HFF-Myc (cell line): ENCODE measurements at regions not wholly inside any gene's neighbourhood (a gene's known extent, or its start where the extent isn't known, plus 50 kb on each side); places are given as distances from the start of the nearest gene placed in this dataset.
A peak's percentile ranks its signal among the peaks of the same experiment; 100 is the strongest.
"Not testable (repeated sequence)": the region's sequence is repeated elsewhere in the genome, so short reads cannot be mapped to it uniquely, and the experiment has no call there.

Experiments used
- DNase-seq: peaks from one replicate; pipeline ENCODE4 v3.0.0-alpha.2; 2011; ENCODE audit warnings: low read depth; ENCODE audit errors: extremely low read depth
- H3K4me3 ChIP-seq: replicated peaks from 2 replicates; pipeline ENCODE4 v1.5.1; 2011; ENCODE audit warnings: low read depth, mild to moderate bottlenecking, control low read depth, low read length
- TF ChIP-seq, protein P1 (sequence below): IDR thresholded peaks from 2 replicates; pipeline ENCODE4 v1.5.1; 2012; ENCODE audit warnings: mild to moderate bottlenecking, low read depth, low read length, control low read depth; ENCODE audit errors: missing control alignments

DNA sequence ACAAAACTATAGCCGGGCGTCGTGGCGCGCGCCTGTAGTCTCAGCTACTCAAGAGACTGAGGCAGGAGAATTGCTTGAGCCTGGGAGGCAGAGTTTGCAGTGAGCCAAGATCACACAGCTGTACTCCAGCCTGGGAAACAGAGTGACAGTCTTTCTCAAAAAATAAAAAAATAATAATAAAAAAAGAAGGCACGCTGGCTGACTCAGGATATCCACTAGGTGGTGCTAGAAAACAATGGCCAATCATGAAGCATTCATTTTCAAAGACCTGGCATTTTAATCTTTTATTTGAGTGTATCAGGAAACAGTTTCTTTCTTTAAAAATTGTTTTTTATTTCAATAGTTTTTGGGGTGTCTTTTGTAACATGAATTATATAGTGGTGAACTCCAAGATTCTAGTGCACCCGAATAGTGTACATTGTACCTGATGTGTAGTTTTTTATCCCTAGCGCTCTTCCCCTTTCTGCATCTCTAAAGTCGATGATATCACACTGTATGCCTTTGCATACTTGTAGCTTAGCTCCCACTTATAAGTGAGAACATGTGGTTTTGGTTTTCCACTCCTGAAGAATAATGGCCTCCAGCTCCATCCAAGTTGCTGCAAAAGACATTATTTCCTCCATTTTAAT is 88.6 kb downstream of the LYZL1 start:
- TF ChIP-seq, protein P1, sequence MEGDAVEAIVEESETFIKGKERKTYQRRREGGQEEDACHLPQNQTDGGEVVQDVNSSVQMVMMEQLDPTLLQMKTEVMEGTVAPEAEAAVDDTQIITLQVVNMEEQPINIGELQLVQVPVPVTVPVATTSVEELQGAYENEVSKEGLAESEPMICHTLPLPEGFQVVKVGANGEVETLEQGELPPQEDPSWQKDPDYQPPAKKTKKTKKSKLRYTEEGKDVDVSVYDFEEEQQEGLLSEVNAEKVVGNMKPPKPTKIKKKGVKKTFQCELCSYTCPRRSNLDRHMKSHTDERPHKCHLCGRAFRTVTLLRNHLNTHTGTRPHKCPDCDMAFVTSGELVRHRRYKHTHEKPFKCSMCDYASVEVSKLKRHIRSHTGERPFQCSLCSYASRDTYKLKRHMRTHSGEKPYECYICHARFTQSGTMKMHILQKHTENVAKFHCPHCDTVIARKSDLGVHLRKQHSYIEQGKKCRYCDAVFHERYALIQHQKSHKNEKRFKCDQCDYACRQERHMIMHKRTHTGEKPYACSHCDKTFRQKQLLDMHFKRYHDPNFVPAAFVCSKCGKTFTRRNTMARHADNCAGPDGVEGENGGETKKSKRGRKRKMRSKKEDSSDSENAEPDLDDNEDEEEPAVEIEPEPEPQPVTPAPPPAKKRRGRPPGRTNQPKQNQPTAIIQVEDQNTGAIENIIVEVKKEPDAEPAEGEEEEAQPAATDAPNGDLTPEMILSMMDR = peak; percentile 64
- DNase-seq = no peak
- H3K4me3 ChIP-seq = no peak overlapping the region

DNA sequence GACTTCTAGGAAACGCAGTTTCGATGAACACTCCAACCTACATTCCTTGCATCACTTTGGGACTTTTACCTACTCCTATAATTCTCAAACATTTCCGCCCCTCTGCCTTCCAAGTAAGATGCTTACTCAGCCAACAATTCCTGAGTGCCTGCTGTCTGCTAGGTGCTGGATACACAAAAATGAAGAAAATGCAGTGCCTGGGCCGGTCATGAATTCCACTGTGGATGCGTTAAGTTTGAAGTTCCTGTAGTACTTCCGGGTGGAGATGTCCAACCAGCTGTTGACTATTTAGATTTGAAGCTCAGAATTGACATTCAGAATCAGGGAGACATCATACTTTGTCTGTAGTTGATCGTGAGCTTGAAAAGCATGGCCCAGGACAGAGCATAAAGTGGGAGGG is 89.2 kb downstream of the LYZL1 start:
- no peak for DNase-seq
- H3K4me3 ChIP-seq = no peak overlapping the region
- TF ChIP-seq, protein P1 = no peak

DNA sequence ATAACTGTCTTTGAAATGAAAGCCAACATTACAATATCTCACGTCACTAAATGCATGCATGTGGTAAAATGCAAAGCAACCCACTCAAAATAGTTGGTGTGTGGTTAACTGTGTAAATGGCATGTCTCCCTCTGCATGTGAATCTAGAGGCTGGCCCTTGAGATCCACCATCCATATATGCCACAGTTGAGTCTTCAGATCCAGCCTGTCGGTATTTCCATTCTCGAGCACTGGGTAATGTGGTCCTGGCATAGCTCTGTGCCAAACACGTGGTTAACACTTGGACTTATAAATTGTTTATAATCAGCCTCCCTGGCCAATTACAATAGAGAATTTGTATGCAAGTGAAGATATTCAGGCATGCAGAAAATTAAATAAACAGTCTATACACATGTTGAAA is 90.3 kb downstream of the LYZL1 start:
- no peak for DNase-seq
- no peak overlapping the region for H3K4me3 ChIP-seq
- TF ChIP-seq, protein P1 = no peak

DNA sequence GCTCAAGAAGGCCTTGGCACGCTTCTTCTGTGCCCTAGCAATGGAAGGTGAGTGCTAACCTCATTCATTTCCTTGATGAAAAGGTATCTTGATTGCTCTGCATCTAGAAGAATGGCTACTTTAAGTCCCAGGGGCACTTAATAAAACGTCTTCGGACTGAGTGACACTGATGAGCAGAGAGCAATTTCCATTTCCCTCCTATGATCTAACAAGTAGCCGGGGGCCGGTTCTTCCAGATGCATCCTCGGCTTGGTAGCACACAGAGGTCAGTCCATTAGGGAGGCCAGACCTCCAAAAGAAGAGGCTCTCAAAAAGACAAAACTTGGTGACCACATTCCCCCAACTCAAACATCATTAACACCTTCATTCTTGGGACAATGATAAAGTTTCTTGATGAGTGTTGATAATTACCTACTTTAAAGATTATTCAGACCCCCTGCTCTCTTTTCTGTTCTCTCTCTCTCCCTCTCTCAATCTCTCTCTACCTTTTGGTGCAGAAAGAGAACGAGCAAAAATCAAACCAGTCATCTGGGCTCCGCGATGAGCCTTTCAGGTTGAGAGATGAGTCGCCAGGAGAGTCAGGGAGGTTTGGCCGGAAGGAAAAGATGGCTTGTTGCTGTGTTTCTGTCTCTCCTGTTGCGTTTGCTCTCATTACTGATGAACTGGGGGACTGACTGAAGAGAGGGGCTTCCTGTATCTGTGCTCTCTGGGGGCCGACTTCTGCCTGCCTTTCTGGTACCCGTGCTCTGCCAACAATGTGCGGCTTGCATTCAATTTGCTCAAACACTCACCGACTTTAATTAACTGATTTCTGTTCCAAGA is 91.1 kb downstream of the LYZL1 start:
- H3K4me3 ChIP-seq, DNase-seq: not testable (repeated sequence)

DNA sequence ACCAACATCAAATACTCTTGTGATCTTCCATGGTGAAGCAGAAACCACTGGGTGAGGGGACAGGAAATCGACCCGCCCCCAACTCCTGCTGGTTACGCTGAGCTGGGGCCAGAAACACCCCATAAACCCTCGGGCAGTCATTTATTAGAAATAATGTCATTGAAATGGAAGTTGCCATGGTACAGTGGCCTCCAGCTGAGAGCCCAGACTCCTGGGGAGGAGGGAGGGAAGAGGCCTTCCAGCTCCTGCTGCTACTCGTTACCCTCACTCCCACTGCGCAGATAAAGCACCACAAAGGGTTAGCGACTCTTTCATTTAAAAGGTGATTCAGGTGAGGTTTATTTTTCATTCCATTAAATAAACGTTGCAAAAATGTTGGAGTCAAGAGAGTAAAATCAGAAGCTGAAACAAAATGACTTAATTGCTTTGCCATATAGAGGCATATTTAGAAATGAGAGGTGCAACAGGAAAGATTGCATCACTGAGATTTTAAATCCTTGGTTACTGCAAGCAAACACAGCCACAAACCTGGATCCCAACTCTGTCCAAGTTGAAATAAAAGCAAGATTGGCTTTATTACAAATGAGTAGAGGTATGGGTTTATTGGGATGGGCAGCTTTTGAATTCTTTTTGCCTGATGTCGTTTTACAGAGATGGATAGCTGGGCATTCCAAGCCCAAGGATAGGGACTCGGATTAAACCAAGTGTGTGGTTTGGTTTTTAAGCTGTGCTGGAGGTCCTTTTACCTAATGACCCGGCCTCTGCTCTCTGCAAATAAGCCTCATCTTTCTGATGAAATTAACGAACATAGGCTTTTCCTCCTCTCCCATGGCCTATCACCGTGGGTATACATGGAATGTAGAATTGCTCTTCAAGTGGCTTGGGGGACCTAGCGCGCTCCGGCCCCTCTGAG is 92.0 kb downstream of the LYZL1 start:
- H3K4me3 ChIP-seq, DNase-seq: not testable (repeated sequence)

DNA sequence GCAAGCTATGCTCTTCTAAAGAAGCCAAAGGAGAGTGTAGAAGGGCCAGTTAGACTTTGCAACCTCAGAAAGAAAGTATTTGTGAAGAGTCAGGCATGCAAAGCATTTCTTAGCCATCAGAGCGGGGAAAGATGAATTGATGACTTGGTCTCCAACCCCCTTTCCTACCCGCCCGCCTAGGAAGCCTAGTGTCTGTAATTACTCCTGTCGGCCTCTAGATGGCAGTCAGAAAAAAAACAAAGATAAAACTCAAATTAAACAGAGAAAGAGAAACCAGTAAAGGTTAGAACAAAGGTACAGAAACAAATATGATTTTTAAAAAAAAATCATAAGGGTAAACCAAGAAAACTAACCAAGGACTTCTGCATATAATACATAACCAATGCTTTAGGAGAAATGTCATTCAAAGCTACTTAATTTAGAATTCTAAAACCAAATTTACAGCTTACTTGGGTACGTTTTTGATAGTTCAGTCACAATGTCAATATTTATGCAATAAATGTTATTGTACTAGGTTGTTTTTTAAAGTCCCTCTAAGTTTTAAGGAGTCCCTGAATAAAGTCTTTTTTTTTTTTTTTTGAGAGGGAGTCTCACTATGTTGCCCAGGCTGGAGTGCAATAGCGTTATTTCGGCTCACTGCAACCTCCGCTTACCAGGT is 97.6 kb downstream of the LYZL1 start:
- no peak overlapping the region for H3K4me3 ChIP-seq
- TF ChIP-seq, protein P1 = peak; percentile 65
- DNase-seq = no peak

DNA sequence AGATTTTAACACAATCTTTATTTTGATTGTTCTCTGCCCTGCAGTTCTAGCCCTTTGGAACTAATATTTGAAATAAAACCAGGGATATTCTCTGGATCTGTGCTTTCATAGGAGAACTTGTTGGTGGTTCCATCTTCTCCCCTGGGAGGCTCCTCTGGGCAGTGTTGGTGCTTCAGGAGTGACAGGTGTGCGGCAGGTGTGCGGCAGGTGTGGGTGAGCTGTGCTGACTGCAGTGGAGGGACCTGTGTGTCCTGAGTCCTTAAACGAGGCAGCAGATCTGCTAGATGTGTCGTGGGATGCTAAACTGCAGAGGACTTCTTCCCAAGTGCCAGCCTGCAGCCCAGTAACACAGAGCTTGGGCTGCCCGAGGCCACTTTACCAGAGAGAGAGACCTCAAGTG is 98.4 kb downstream of the LYZL1 start:
- H3K4me3 ChIP-seq = no peak overlapping the region
- DNase-seq = no peak
- TF ChIP-seq, protein P1 = no peak

DNA sequence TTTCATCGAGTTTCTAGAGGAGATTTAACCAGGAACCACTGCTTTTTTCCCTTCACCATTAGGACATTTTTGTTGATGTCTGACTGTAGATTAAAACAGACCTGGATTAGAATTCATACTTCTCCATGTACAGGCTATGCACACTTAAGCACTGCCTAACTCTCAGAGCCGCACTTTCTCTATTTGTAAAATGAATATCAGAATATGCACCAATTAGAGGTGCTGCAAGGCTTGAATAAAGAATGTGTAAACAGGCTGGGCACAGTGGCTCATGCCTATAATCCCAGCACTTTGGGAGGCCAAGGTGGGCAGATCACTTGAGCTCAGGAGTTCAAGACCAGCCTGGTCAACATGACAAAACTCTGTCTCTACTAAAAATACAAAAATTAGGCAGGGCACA is 99.2 kb downstream of the LYZL1 start:
- DNase-seq, H3K4me3 ChIP-seq: not testable (repeated sequence)
